Keratinocyte (primary cell): ENCODE measurements at regions not wholly inside any gene's neighbourhood (a gene's known extent, or its start where the extent isn't known, plus 50 kb on each side); places are given as distances from the start of the nearest gene placed in this dataset.

Experiments
- DNase-seq: peaks from one replicate; pipeline ENCODE4 v3.0.0-alpha.2; 2011; ENCODE audit warnings: low read depth, missing footprints, low spot score
- FAIRE-seq: peaks from 2 replicates; lab custom pipeline; 2011; peaks lifted over from hg19 to GRCh38; lab: Jason Lieb, UNC
- H2AFZ ChIP-seq: 2 replicates; pipeline ENCODE4 v1.6.0; 2012; ENCODE audit warnings: low read length, control low read depth, inconsistent platforms; ENCODE audit not compliant: control insufficient read depth
- H3K27ac ChIP-seq: 2 replicates; pipeline ENCODE4 v1.5.1; 2011; ENCODE audit warnings: low read length; ENCODE audit not compliant: control insufficient read depth, insufficient read depth
- H3K27me3 ChIP-seq: 3 replicates; pipeline ENCODE4 v1.6.0; 2011; ENCODE audit warnings: low read length; ENCODE audit not compliant: control insufficient read depth, insufficient read depth; ENCODE audit errors: extremely low read depth
- H3K36me3 ChIP-seq, 2 experiments: 2 replicates in 1 of 2; 3 replicates in 1 of 2; pipeline ENCODE4 v1.5.1; 2011; ENCODE audit warnings: low read length in 2 of 2, mild to moderate bottlenecking in 1 of 2; ENCODE audit not compliant: control insufficient read depth in 2 of 2, insufficient read depth in 2 of 2; ENCODE audit errors: extremely low read depth in 1 of 2
- H3K4me1 ChIP-seq: 3 replicates; pipeline ENCODE4 v1.5.1; 2011; ENCODE audit warnings: low read length; ENCODE audit not compliant: control insufficient read depth, insufficient read depth; ENCODE audit errors: extremely low read depth
- H3K4me2 ChIP-seq: 3 replicates; pipeline ENCODE4 v1.6.0; 2011; ENCODE audit warnings: low read depth, low read length; ENCODE audit not compliant: control insufficient read depth, insufficient read depth; ENCODE audit errors: extremely low read depth
- H3K4me3 ChIP-seq, 3 experiments: fragments of 200-600 bp in 1 of 3; sonication (generic) in 1 of 3; 2 replicates in 2 of 3; 3 replicates in 1 of 3; pipeline ENCODE4 v1.5.1; 2011 to 2016; ENCODE audit warnings: low read length in 3 of 3, mild to moderate bottlenecking in 3 of 3, control low read depth in 2 of 3, inconsistent platforms in 1 of 3, low read depth in 1 of 3, mixed read lengths in 1 of 3, mixed run types in 1 of 3, moderate library complexity in 1 of 3; ENCODE audit not compliant: control insufficient read depth in 2 of 3, insufficient read depth in 2 of 3; ENCODE audit errors: extremely low read depth in 1 of 3
- H3K79me2 ChIP-seq: 2 replicates; pipeline ENCODE4 v1.6.0; 2012; ENCODE audit warnings: low read length; ENCODE audit not compliant: control insufficient read depth, insufficient read depth
- H3K9ac ChIP-seq: 3 replicates; pipeline ENCODE4 v1.6.0; 2011; ENCODE audit warnings: low read length; ENCODE audit not compliant: control insufficient read depth, insufficient read depth; ENCODE audit errors: extremely low read depth
- H3K9me1 ChIP-seq: 3 replicates; pipeline ENCODE4 v1.6.0; 2011; ENCODE audit warnings: low read length; ENCODE audit not compliant: control insufficient read depth, insufficient read depth; ENCODE audit errors: extremely low read depth
- H3K9me3 ChIP-seq: 2 replicates; pipeline ENCODE4 v1.5.1; 2012; ENCODE audit warnings: low read depth, low read length; ENCODE audit not compliant: control insufficient read depth
- H4K20me1 ChIP-seq: 3 replicates; pipeline ENCODE4 v1.6.0; 2011; ENCODE audit warnings: low read length; ENCODE audit not compliant: control insufficient read depth, insufficient read depth; ENCODE audit errors: extremely low read depth
- CTCF ChIP-seq, 3 experiments: IDR thresholded peaks in 1 of 3; conservative IDR thresholded peaks in 1 of 3; optimal IDR thresholded peaks in 1 of 3; 2 replicates in 2 of 3; 3 replicates in 1 of 3; pipeline versions ENCODE3 to v1.5.1; 2011; ENCODE audit warnings: low read length in 3 of 3, mild to moderate bottlenecking in 3 of 3, moderate library complexity in 2 of 3, control low read depth in 1 of 3, inconsistent platforms in 1 of 3; ENCODE audit not compliant: insufficient read depth in 2 of 3; ENCODE audit errors: extremely low read depth in 1 of 3
- EZH2 ChIP-seq: IDR thresholded peaks from one replicate; pipeline ENCODE4 v1.6.1; 2012; ENCODE audit warnings: inconsistent platforms, mild to moderate bottlenecking, low read length, moderate library complexity
- dilution Hi-C: fragments of 300-500 bp; cut with MboI; formaldehyde crosslinking; loops from one replicate; pipeline ENCODE4 v1.7.0; 2020; ENCODE audit warnings: low sequenced_read_pairs; ENCODE audit not compliant: extremely low pct_ligation_motif_present

- no peaks in the 10 kb centered on the region for H3K36me3 ChIP-seq
- no peaks in the 10 kb centered on the region for H3K27me3 ChIP-seq
- no peak overlapping the region for H3K4me3 ChIP-seq
- no peak overlapping the region for H3K9ac ChIP-seq
- FAIRE-seq: no peak
- DNase-seq: no peak
- H3K27ac ChIP-seq: no peak overlapping the region
- TF ChIP-seq CTCF (optimal IDR thresholded peaks at IDR 0.05 in 1 of 3, IDR thresholded peaks at IDR 0.05 in 1 of 3, conservative IDR thresholded peaks at IDR 0.05 in 1 of 3; ENCODE audit: extremely low read depth in 1 of 3, insufficient read depth in 2 of 3, low read length in 3 of 3): no peak
- no peak for TF ChIP-seq EZH2
- H3K79me2 ChIP-seq: no peaks in the 10 kb centered on the region
- dilution Hi-C loops: no loop called here
- no peak overlapping the region for H3K4me2 ChIP-seq
- H2AFZ ChIP-seq: no peak overlapping the region
- H3K4me1 ChIP-seq: no peaks in the 10 kb centered on the region
- no peaks in the 10 kb centered on the region for H3K9me1 ChIP-seq
- H4K20me1 ChIP-seq: no peaks in the 10 kb centered on the region
- H3K9me3 ChIP-seq: no peaks in the 10 kb centered on the region
Measured at GRCh38 chr12:34107781-34108404, 85.6 kb downstream of the ALG10 start.

GRCh38 chr12:34108405-34108803 lies 86.1 kb downstream of the ALG10 start:
- no peak overlapping the region for H3K4me2 ChIP-seq
- no peaks in the 10 kb centered on the region for H3K4me1 ChIP-seq
- no peaks in the 10 kb centered on the region for H3K79me2 ChIP-seq
- no peak overlapping the region for H3K4me3 ChIP-seq
- DNase-seq (no peak), FAIRE-seq (no peak)
- no peak overlapping the region for H3K27ac ChIP-seq
- no peaks in the 10 kb centered on the region for H3K27me3 ChIP-seq
- no peaks in the 10 kb centered on the region for H3K9me1 ChIP-seq
- H4K20me1 ChIP-seq: no peaks in the 10 kb centered on the region
- H2AFZ ChIP-seq: no peak overlapping the region
- H3K9ac ChIP-seq: no peak overlapping the region
- H3K36me3 ChIP-seq: no peaks in the 10 kb centered on the region
- H3K9me3 ChIP-seq: no peaks in the 10 kb centered on the region
- TF ChIP-seq EZH2: no peak
- TF ChIP-seq CTCF (optimal IDR thresholded peaks at IDR 0.05 in 1 of 3, IDR thresholded peaks at IDR 0.05 in 1 of 3, conservative IDR thresholded peaks at IDR 0.05 in 1 of 3; ENCODE audit: extremely low read depth in 1 of 3, insufficient read depth in 2 of 3, low read length in 3 of 3): no peak
- dilution Hi-C loops: no loop called here
